Natural killer cell treated with Interleukin-12 subunit alpha and Interleukin-12 subunit beta and Interleukin-15 and Interleukin-18, amount 100 ng/mL, for 72 hours (primary cell): ENCODE measurements at regions not wholly inside any gene's neighbourhood (a gene's known extent, or its start where the extent isn't known, plus 50 kb on each side); places are given as distances from the start of the nearest gene placed in this dataset.
"Not testable (repeated sequence)": the region's sequence is repeated elsewhere in the genome, so short reads cannot be mapped to it uniquely, and the experiment has no call there.

Source experiments
- ATAC-seq, 2 donors: fragments of 150-1000 bp; cut with Tn5 transposase in 1 of 2; sonication (Bioruptor Pico), chemical (Tn5 transposase) in 1 of 2; 2 replicates each; pipeline ENCODE4 v1.10.0; 2021
- DNase-seq: peaks from one replicate; pipeline ENCODE4 v3.0.0; 2022; ENCODE audit warnings: low spot score
- H3K27ac Mint-ChIP-seq, 2 donors: 1 replicate in 1 of 2; 2 replicates in 1 of 2; pipeline ENCODE4 v1.8.0; 2022; ENCODE audit warnings: mixed read lengths in 2 of 2, mild to moderate bottlenecking in 1 of 2, moderate library complexity in 1 of 2
- H3K27me3 Mint-ChIP-seq, 2 donors: 1 replicate in 1 of 2; 2 replicates in 1 of 2; pipeline ENCODE4 v1.8.0; 2022; ENCODE audit warnings: mixed read lengths in 2 of 2
- H3K36me3 Mint-ChIP-seq: one replicate; pipeline ENCODE4 v1.8.0; 2022; ENCODE audit warnings: mixed read lengths
- H3K4me1 Mint-ChIP-seq, 2 donors: 1 replicate in 1 of 2; 2 replicates in 1 of 2; pipeline ENCODE4 v1.8.0; 2022; ENCODE audit warnings: low read depth in 2 of 2, mixed read lengths in 2 of 2, mild to moderate bottlenecking in 1 of 2
- H3K4me3 Mint-ChIP-seq: one replicate; pipeline ENCODE4 v1.8.0; 2022; ENCODE audit warnings: mixed read lengths
- H3K9me3 Mint-ChIP-seq: 2 replicates; pipeline ENCODE4 v1.8.0; 2022; ENCODE audit warnings: mixed read lengths

DNA sequence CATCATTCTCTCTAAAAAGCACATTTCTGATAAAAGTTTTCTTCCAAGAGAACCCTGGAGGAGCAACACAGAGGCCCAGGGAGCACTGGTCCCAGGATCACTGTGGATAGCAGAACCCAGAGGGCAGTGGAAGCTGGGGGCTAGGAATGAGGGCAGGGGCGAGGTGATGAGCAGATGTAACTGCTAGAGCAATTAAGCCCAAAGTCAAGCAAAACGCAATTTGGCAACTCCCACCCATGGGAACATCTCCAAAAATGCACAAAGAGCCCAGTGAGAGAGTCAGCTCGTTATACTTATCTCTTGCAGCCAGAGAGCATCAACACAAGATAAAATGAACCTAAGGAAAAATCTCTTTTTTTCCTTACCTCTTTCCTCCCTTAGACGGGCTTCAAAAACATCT, 284.2 kb downstream of the TBC1D4 start:
- no peak overlapping the region for H3K4me3 Mint-ChIP-seq
- no peak overlapping the region for H3K27ac Mint-ChIP-seq
- no peaks in the 10 kb centered on the region for H3K9me3 Mint-ChIP-seq
- H3K36me3 Mint-ChIP-seq, result no peaks in the 10 kb centered on the region
- DNase-seq (no peak), ATAC-seq (no peak)
- H3K27me3 Mint-ChIP-seq, result peaks cover 27 to 40% of the 10 kb centered on the region in 2 donors
- no peaks in the 10 kb centered on the region for H3K4me1 Mint-ChIP-seq

DNA sequence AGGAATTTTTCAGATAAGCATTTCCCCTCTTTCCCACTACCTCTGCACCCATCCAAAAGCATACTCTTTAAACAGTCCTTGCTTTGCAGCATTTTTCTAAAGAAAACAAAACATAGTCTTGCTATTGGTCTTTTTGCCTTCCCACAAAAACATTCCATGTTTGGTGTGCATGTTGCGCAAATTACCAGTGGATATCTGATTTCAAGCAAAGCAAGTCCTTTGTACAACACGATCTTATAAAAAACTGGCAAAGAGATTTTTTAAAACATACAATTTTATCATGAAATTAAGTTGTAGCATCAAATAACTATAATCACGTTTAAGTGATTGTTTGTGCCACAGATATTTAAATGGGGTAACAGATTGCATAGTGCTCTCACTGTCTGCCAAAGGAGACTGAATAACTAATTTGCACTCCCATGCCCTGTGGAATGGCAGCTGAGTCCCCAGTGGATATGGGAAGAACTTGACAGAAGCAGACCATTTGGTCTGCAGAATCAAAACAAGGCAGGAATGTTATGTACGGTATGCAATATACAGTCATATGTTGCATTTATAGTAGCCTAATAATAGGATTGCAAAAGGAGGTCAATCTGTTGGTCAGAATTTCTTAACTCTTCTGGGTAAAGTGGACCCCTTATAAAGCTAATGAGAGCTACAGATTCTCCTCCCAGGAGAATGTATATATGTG, 285.7 kb downstream of the TBC1D4 start:
- no peak overlapping the region for H3K27ac Mint-ChIP-seq
- H3K9me3 Mint-ChIP-seq, result no peaks in the 10 kb centered on the region
- DNase-seq (no peak), ATAC-seq (no peak)
- H3K27me3 Mint-ChIP-seq, result peaks cover 27 to 38% of the 10 kb centered on the region in 2 donors
- no peak overlapping the region for H3K4me3 Mint-ChIP-seq
- no peaks in the 10 kb centered on the region for H3K4me1 Mint-ChIP-seq
- no peaks in the 10 kb centered on the region for H3K36me3 Mint-ChIP-seq

DNA sequence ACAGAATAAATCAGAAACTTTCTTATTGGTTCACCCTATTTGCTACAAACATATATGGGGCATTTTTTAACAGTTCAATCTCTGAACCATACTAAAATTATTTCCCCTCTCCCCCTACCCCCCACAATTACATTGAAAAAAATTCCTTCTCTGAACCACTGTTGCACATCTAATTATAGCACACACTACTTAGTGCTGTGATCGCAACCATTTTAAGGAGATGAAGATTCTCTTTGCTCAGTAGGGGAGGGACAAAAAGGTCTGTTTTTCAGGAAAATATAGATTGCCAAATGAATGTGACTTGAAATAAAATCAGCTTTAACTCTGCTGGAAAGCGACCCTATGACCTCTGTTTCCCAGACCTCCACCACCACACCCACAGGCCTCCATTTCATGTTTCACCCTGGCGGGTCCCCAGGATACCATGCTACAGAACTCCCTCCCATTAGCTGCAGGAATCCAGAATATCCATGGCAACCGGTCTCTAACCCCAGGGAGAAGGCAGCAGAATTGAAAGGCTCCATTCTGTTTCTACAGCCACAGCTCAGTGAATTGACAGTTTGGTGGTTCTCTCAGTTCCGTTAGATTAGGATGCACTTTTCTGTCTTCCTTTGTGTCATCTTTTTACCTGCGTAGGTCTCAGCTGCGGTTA, 286.3 kb downstream of the TBC1D4 start:
- no peaks in the 10 kb centered on the region for H3K36me3 Mint-ChIP-seq
- no peak for DNase-seq
- peaks cover 21 to 31% of the 10 kb centered on the region in 2 donors for H3K27me3 Mint-ChIP-seq
- ATAC-seq, result no peak
- no peaks in the 10 kb centered on the region for H3K4me1 Mint-ChIP-seq
- H3K9me3 Mint-ChIP-seq, result no peaks in the 10 kb centered on the region
- no peak overlapping the region for H3K27ac Mint-ChIP-seq
- no peak overlapping the region for H3K4me3 Mint-ChIP-seq

DNA sequence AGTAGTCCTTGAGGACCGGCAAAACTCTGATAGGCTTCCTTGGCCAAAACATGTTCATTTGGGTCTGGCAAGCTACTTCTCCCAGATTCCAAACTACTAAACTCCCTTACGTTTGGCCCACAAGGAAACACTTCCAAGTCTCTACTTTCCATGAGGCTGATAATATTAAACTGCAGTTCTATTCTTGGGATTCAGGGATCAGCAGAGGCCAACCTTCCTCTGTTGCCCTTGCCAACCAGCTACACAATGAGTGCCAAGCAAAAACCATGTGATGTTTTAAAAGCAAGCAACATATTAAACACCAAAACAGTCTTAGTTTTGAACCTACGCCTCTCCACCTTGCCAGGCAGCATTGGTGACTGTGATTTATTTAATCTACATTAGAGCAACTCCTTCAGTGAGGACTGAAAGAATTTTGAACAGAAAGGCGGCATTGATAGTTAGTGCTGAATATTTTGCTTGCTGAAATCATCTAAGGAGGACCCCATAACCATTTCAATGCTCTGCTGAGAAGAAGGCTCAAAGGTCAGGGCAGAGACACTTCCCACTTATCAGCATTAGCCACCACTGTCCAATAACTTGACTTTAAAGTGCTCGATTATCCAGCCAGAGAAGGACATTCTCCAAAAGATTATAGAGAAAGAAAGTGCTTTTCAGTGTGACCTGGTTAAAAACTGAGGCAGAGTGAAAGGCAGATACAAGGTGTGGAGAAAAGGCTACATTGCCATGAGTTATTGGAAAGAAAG, 287.1 kb downstream of the TBC1D4 start:
- Mint-ChIP-seq H3K27me3 (peaks cover 19 to 27% of the 10 kb centered on the region in 2 donors), H3K4me1 (no peaks in the 10 kb centered on the region), H3K27ac (no peak overlapping the region), H3K36me3 (no peaks in the 10 kb centered on the region), H3K9me3 (no peaks in the 10 kb centered on the region), H3K4me3 (no peak overlapping the region)
- no peak for DNase-seq
- ATAC-seq, result no peak

DNA sequence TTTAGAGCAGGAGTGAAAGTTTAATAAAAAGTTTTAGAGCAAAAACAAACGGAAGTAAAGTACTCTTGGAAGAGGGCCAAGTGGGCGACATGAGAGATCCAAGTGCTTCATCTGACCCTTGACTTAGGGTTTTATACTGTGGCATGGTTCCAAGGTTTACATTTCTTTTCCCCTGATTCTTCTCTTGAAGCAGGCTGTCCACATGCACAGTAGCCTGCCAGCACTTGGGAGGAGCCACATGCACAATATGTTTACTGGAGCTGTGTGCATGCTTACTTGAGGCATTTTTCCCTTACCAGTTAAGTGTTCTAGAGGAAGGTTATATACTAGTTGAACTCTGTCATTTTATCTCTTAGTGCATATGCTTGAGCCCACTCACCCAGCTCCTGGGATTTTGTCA, 295.6 kb downstream of the TBC1D4 start:
- Mint-ChIP-seq H3K36me3 (peaks cover 13% of the 10 kb centered on the region), H3K27me3 (peaks cover 7 to 45% of the 10 kb centered on the region in 2 donors), H3K9me3 (peaks cover 21% of the 10 kb centered on the region), H3K4me1 (no peaks in the 10 kb centered on the region), H3K4me3 (no peak overlapping the region), H3K27ac (no peak overlapping the region)
- DNase-seq, result no peak
- ATAC-seq, result no peak

DNA sequence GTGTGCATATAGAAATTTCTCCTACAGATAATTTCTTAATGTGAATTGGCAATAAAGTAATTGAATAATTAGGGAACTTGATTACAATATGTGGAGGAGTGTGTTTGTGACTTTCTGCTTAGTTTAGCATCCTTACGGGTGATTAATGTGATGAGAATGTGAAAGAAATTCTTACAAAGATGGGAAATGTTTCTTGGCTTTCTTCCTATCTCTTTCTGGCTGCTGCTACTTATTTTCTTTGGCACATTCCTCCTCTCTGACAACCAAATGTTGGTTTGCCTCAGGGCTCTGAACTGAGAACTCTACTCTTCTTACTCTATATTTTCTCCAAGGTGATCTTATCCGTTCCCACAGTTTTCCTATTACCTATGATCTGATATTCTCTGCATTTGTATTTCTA, 300.1 kb downstream of the TBC1D4 start:
- DNase-seq (no peak), ATAC-seq (no peak)
- Mint-ChIP-seq H3K4me1 (no peaks in the 10 kb centered on the region), H3K27ac (no peak overlapping the region), H3K36me3 (peaks cover 13% of the 10 kb centered on the region), H3K9me3 (peaks cover 21% of the 10 kb centered on the region), H3K4me3 (no peak overlapping the region), H3K27me3 (peaks cover 7 to 53% of the 10 kb centered on the region in 2 donors)

DNA sequence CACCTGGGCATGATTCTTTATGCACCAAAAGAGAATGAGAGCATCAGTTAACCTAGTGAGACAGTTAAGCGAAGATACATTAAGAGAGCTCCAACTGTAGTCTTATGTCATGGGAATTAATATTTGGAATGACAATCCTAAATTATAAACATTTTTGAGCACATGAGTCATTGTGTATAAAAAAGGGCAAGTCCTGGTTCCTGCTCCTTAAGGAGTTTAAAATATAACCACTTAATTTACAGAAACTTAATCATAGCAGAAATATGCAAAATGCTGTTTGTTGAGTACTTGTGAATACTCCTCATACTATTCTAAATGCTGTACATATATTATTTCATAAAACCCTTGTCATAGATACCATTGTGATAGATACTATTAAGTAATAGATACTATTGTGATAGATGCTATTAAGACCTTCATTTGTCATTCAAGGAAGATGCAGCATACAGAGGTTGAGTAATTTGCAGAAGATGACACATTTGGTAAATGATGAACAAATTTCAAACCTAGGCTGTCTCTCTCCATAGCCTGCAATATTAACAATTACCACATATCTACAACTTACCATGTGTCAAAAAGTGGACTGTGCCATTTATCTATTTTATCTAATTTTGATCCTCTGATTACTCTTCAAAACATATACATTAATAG, 301.0 kb downstream of the TBC1D4 start:
- no peak overlapping the region for H3K27ac Mint-ChIP-seq

DNA sequence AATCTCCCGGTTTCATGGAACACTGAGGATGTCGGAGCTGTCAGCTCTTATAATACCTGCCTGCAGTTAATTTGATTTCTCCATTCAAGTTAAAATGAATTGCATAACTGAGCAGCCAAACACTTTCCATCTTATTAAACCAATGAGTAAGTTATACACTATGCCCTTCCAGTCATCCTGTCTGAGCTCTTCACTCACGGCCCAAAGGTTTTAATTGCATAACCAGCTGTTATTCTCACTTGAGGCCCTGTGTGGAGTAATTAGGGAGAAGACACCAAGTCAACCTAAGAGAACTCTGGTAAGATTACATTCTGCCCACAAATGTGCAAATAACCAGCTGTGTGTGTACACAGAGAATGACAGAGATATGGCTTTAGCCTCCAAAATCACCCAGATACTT, 303.5 kb downstream of the TBC1D4 start:
- peaks cover 3 to 32% of the 10 kb centered on the region in 2 donors for H3K27me3 Mint-ChIP-seq
- peaks cover 8% of the 10 kb centered on the region for H3K9me3 Mint-ChIP-seq
- DNase-seq, result no peak
- H3K4me3 Mint-ChIP-seq, result no peak overlapping the region
- H3K36me3 Mint-ChIP-seq, result no peaks in the 10 kb centered on the region
- no peak overlapping the region for H3K27ac Mint-ChIP-seq
- ATAC-seq, result no peak
- H3K4me1 Mint-ChIP-seq, result no peaks in the 10 kb centered on the region

More for the DNA sequence above, 301.0 kb downstream of the TBC1D4 start:
- DNase-seq (no peak), ATAC-seq (no peak)
- peaks cover 13% of the 10 kb centered on the region for H3K36me3 Mint-ChIP-seq
- H3K27me3 Mint-ChIP-seq, result peaks cover 9 to 50% of the 10 kb centered on the region in 2 donors
- H3K4me1 Mint-ChIP-seq, result no peaks in the 10 kb centered on the region
- H3K9me3 Mint-ChIP-seq, result peaks cover 23% of the 10 kb centered on the region
- H3K4me3 Mint-ChIP-seq, result no peak overlapping the region

DNA sequence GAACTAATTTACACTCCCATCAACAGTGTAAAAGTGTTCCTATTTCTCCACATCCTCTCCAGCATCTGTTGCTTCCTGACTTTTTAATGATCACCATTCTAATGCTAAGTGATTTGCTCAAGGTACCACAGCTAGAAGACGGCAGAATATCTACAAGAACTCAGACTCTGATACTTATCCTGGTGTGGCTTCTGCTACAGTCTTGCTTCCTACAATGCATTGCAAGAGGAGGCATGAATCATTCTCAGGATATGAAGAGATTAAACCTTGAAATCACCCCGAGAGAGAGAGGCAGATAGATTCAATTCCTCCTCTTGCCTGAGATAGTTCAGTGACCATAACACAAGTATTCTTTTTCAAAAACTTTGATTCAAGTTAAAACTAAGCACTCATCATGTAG, 306.4 kb downstream of the TBC1D4 start:
- Mint-ChIP-seq H3K9me3 (peaks cover 4% of the 10 kb centered on the region), H3K4me1 (no peaks in the 10 kb centered on the region), H3K27ac (no peak overlapping the region), H3K27me3 (peaks cover 8 to 26% of the 10 kb centered on the region in 2 donors), H3K4me3 (no peak overlapping the region), H3K36me3 (no peaks in the 10 kb centered on the region)
- ATAC-seq (no peak), DNase-seq (no peak)

DNA sequence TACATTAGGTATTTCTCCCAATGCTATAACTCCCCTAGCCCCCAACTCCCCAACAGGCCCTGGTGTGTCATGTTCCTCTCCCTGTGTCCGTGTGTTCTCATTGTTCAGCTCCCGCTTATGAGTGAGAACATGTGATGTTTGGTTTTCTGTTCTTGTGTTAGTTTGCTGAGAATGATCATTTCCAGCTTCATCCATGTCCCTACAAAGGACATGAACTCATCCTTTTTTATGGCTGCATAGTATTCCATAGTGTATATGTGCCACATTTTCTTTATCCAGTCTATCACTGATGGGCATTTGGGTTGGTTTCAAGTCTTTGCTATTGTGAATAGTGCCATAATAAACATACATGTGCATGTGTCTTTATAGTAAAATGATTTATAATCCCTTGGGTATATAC, 306.9 kb downstream of the TBC1D4 start:
- not testable (repeated sequence) for DNase-seq, H3K9me3 Mint-ChIP-seq, H3K4me1 Mint-ChIP-seq, H3K4me3 Mint-ChIP-seq, H3K36me3 Mint-ChIP-seq, ATAC-seq, H3K27ac Mint-ChIP-seq
- H3K27me3 Mint-ChIP-seq, result peaks cover 10 to 31% of the 10 kb centered on the region in 2 donors

DNA sequence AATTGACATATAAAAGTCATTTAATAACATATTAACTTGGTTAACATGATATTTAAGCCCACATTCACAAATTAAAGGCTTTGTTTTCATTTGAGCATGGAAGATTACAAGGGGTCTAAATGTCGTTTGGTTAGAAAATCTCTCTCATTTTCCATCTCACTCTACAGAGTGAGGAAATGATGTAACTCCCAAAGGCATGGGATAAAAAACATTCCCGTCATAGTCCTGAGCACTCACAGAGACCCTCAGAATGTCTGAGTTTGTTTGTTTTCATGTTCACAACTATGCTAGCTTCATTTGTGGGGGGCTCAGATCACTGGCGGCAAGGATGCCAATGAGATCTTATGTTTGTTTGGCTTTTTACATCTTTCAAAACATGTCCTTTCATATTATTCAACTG, 307.5 kb downstream of the TBC1D4 start:
- ATAC-seq, result no peak
- Mint-ChIP-seq H3K9me3 (peaks cover 4% of the 10 kb centered on the region), H3K27ac (no peak overlapping the region), H3K27me3 (peaks cover 10 to 29% of the 10 kb centered on the region in 2 donors), H3K4me1 (no peaks in the 10 kb centered on the region), H3K4me3 (no peak overlapping the region), H3K36me3 (no peaks in the 10 kb centered on the region)
- no peak for DNase-seq

DNA sequence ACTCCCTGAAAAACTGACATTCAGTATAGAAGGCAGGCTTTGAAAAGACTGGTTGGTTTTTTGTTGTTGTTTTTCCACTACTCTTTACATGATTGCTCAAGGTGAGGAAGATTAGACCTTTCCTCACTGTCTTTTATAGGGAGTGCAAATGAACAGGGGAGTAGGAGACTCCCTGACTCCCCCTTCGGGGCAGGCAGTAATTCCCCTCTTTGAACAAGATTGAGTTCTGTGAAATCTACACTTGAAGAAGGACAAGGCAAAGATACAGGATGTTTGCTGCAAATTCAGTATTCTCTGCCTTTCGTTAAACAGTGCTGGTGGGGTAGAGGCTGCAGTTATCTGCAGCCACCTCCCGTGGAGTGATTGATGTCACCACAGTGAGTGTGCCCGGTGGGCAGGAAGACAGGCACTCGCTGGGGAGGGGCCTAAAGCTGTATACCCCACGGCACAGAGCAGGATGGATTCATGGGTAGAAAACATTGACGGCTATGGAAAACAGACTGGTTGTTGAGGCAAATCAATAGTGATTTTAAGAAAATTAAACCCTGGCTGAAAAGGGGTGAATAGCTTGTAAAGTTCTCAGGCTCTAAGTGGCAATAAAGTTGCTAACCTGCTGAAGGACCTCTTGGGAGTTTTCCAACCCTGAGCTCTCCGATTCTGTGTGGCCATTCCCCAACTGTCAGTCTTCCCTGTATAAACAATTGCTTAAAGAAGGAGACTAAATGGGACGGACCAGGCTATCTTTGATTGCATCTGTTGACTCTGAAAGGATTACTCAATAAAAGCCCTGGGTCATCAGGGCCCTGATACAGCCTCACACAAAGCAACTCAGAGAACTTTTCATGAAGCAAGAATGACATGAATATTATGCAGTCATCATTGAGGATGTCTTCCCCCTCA, 308.3 kb downstream of the TBC1D4 start:
- Mint-ChIP-seq H3K36me3 (no peaks in the 10 kb centered on the region), H3K4me3 (no peak overlapping the region), H3K27ac (no peak overlapping the region), H3K27me3 (peaks cover 10 to 21% of the 10 kb centered on the region in 2 donors), H3K4me1 (no peaks in the 10 kb centered on the region), H3K9me3 (peaks cover 4% of the 10 kb centered on the region)
- DNase-seq (no peak), ATAC-seq (no peak)

DNA sequence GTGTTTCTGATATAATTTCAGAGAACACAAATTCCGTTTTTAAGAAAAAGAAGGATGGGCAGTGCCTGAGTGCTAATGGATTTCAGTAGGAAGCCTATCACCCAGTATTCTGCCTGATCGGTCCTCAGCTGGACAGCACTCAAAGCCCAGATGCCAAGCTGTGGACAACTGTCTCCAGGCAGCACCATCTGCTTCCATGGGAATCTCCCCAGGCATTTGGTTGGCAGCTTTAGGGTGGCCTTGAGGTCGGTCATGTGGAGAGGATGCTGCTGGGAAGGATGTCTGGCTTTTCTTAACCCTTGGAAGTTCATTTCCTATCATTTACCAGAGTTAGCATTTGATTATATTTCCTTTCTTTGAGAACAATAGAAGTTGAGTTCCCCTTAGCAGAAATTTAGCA, 311.7 kb downstream of the TBC1D4 start:
- Mint-ChIP-seq H3K4me1 (no peaks in the 10 kb centered on the region), H3K9me3 (no peaks in the 10 kb centered on the region), H3K27me3 (peaks cover 7 to 13% of the 10 kb centered on the region in 2 donors), H3K36me3 (no peaks in the 10 kb centered on the region), H3K27ac (no peak overlapping the region), H3K4me3 (no peak overlapping the region)
- DNase-seq (no peak), ATAC-seq (no peak)
